RCC 7860 (cell line): ENCODE measurements at regions not wholly inside any gene's neighbourhood (a gene's known extent, or its start where the extent isn't known, plus 50 kb on each side); places are given as distances from the start of the nearest gene placed in this dataset.
"Not testable (repeated sequence)": the region's sequence is repeated elsewhere in the genome, so short reads cannot be mapped to it uniquely, and the experiment has no call there.

Source experiments
- DNase-seq: peaks from one replicate; pipeline ENCODE4 v3.0.0-alpha.2; 2015; ENCODE audit warnings: low spot score
- FAIRE-seq: peaks from 2 replicates; lab custom pipeline; 2012; peaks lifted over from hg19 to GRCh38; lab: Jason Lieb, UNC

DNA sequence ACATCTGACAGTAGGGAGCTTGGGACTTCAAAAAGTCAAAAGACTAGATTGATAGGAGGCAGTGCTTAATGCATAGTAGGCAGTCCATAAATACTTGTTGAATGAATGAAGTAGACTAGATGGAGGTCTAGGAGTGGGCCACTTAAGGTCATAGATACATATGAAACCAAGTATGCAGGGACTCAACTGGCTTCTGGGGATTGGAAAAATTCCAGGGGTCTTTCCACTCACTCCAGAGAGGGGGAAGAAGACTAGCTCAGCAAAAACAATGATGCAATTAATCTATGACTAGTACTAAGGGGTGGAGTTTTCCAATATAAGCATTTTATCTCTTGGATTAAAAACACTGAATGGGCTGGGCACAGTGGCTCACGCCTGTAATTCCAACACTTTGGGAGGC is 298.3 kb upstream of the XYLT1 start:
- FAIRE-seq (no peak), DNase-seq (no peak)

DNA sequence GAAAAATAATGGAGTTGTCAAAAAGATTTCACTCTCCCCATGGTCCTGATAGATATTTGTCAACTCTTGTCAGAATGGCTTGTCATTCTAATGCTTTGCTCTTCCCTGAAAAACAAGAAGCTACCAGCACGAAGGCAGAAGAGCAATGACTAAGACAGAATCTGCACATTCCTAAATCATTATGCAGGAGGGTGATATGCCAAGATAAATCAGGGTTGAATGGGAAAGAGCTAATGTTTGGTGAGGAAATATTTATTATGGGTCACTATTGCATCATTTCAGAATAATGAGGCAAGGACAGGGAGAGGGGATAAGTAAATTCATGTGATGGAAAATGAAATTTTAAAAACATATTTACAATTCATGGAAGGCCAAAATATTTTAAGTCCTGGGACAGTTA is 297.5 kb upstream of the XYLT1 start:
- DNase-seq (no peak), FAIRE-seq (no peak)

DNA sequence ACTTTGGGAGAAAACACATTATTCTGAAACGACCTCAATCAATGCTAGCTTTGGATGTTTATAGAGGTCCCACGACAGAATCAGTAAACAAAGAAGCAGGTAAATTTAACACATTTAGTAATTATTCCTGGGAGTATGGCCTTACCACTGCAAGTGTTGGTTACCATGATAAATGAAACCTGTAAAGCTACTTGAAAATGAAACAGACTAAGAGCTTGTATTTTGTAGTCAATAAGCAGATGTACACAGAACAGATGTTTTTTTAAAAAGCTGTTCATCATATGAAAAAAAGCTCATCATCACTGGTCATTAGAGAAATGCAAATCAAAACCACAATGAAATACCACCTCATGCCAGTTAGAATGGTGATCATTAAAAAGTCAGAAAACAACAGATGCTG is 295.3 kb upstream of the XYLT1 start:
- FAIRE-seq (no peak), DNase-seq (no peak)

DNA sequence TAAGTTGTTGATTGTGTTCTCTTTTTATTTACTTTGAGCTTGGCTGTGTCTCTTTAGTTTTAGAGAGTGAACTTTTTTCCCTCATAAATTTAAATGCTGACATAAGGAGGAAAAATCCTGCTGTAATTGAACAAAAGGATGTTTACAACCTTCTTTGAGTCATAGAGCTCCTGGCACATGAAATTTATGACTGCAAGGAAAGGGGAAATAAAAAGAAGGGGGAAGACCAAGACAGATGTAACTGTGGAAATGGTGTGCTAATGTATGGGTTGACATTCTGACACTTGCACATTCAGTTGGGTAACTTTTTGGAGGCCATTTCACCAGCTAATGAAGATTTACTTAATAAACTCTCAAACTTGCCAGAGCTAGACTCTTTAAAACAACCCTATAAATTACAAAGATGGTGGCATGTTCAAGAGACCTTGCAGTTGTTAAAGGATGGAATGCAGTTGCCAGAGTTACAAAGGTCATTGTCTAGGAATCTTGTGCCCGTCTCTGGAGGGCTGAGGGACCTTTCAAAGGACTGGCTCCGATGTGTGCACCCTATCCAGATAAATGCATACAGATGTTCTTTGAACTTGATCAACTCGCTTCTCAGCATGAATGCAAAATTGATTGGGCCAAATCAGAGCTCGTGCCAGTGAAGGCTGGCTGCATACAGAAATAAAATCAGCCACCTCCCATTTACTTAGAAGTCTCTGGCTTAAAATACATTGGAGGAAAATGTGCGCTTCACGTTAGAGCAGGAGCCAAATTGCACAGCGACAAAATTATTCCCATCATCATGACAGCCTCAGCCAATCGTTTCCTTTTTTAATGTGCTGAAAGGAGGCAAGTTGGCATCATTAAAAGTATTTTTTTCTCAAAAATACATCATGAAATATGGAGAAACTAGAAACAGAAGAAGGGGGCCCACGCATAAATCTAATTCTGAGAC is 289.0 kb upstream of the XYLT1 start:
- DNase-seq (no peak), FAIRE-seq (no peak)

DNA sequence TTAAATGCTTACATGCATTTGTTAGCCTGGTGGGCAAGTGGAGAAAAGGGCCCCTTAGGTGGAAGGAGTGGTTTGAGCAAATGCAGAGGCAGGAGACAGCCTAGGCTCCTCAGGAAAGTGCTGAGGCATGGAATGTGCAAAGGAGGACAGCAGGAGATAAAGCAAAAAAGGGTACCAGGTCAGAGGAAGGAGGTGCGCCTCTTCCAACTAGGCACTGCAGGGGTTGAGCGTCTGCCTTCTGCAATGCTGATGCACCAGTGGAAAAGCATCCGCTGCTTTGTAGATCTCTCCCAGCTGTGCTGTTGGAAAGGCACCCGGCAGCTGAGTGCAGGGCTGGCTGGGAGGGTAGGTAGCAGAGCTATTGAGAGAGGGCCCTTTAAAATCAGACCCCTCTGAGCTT is 287.0 kb upstream of the XYLT1 start:
- no peak for FAIRE-seq
- no peak for DNase-seq

DNA sequence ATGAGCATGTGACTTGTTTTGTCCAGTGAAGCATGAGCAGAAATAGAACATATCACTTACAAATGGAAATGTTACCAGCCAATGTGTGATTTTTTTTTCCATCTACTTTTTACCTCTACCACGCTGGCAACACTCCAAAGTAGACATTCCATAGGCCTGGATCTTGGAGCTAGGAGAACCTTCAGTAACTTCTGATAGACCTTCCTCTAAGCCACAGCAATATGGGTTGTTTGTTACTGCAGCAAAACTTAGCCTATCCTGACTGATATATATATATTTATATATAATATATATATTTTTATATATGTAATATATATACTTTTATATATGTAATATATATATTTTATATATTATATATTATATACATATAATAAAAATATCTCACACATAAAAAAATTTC is 284.4 kb upstream of the XYLT1 start:
- DNase-seq: no peak
- peak; percentile 43 for FAIRE-seq

DNA sequence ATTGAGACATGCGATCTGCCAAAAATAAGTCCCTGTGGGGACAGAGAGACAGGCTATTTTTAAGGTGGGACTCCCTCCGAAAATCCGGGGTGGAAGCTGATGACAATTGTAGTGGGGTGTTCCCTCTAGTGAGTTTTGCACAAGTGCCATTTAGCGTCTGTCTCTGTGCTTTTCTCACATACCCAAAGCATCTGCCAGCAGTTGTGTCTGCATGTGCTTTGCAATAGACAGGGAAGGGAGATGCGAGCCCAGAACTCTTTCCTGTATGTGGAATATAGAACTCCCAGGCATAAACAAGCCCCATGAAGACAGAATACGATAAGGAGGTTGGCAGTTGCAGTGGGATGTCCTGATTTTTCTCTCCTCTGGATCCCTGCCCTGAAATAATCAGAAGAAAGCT is 282.7 kb upstream of the XYLT1 start:
- FAIRE-seq: no peak
- DNase-seq: no peak

DNA sequence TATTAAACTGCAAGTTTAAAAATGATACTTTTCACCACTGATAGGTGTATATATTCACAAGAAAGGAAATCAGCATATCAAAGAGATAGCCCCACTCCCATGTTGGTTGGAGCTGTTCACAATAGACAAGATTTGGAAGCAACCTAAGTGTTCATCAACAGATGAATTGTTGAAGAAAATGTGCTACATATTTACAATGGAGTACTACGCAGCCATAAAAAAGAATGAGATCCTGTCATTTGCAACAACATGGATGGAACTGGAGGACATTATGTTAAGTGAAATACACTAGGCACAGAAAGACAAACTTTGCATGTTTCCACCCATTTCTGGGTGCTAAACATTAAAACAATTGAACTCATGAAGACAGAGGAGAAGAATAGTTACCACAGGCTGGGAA is 278.9 kb upstream of the XYLT1 start:
- FAIRE-seq (no peak), DNase-seq (no peak)

DNA sequence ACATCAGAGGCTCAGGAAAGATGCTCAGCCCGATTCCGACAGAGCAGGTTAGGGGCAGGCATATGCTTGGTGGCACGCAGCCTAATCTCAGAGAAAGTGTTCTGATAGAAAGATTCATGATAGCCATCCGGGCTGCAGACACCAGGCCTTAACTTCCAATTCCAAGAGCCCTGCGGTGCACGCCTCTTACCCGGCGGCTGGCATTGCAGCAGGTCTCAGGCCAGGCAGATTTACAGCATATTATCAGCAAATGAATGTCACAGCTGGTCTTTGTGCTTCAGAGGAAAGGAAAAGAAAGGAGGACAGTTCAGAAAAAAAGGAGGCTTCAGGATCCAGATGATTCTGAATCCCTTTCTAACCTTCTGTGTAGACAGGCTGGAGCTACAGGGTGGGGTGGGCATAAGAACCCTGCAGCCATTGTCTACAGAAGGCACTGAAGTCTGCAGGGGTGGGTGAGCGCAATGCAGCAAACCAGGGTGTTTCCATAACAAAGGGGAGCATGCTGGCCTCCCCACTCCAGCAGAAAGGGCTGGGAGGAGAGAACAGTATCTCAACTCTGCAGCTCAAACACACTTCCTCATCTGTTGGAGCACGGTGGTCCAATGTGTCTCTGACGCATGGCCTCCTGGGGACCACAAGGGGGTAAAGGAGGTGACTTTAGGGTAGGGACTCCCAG is 277.4 kb upstream of the XYLT1 start:
- FAIRE-seq (no peak), DNase-seq (no peak)

DNA sequence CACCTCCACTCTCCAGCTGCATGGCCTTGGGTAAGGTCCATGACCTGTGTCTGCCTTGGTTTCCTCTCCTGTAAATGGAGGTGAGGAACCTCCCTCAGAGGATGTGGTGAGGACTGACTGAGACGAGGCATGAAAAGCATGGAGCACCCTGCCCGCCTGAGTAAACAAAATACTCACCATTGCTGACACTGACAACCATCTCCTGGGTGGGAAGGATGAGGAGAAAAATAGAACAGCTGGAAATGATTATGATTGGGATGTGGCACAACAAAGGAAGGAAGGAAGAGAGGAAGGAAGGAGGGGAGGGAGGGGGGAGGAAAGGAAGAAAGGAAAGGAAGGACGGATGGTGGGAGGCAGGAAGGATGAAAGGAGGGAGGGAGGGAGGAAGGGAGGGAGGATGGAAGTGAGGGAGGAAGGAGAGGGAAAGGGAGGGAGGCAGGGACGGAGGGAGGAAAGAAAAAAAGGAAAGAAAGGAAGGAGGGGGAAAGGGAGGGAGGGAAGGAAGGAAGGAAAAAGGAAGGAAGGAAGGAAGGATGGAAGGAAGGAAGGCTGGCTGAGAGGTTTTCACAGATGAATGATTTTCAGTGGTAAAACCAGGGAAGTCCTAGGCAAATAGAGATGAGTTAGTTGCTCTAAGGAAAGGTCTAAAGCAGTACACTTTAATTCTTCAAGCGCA is 276.5 kb upstream of the XYLT1 start:
- FAIRE-seq: no peak
- no peak for DNase-seq

DNA sequence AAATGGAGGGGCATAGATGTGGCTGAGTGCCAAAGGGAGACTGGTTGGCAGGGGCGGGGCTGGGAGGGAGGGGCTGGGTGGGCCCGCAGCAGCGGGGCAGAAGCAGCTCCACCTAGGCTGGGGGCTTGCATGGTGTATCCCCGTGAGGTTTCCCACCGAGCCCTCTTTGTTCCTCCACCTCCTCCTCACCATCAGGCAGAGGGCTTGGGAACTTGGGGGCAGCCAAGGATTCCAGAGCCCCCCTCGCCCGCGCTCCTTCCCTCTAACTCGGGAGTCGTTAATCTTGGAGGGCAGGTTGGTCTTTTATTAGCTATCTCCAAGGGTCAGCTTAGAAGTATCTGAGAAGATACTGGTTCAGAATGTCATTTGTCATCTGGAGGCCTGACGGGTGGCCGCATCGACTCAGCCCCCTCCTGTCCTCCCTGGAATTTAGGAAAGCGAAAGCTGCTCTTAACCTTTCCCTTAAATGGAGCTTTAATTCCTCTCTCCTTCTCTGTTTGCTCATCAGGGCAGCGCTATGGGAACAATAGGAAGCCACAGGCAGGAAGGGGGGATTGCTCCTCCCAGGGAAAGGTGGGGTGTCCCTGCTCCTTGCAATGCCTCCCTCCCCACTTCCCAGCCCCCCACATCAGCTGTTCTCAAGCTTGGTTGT is 274.3 kb upstream of the XYLT1 start:
- no peak for DNase-seq
- FAIRE-seq: no peak

DNA sequence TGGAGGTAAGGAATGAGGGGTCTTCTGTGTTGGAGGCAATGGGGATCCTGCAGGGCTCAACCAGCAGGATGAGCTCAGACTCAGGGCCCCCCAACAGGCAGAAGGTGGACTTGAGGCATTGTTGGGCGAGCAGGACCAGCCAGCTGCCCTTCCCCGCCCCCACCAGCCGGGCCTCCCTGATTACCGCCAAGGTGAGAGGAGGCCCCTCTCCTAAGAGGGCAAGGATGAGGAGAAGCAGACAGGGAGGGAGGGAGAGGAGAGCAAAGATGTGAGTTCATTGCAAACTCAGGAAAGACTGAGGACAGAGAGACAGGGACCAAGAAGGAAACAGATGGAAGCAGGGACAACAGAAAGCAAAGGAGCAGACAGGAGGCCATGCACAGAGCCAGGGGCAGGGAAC is 272.8 kb upstream of the XYLT1 start:
- no peak for DNase-seq
- no peak for FAIRE-seq

DNA sequence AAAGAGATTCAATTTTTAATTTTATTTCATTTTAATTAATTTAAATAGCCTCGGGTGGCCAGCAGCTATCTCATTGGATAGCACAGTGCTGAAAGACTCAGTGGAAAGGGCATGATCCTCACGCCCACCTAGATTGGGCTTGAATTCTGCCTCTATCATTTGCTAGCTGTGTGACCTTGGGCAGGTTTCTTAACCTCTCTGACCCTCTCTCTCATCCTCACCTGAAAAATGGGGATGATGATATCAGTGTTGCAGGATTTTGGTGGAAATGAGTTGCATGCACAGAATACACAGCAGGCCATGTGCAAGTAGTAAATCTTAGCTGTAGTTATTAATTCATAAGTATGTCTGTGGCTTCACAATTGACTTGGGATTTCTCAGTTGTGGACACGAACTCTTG is 272.4 kb upstream of the XYLT1 start:
- FAIRE-seq (no peak), DNase-seq (no peak)

DNA sequence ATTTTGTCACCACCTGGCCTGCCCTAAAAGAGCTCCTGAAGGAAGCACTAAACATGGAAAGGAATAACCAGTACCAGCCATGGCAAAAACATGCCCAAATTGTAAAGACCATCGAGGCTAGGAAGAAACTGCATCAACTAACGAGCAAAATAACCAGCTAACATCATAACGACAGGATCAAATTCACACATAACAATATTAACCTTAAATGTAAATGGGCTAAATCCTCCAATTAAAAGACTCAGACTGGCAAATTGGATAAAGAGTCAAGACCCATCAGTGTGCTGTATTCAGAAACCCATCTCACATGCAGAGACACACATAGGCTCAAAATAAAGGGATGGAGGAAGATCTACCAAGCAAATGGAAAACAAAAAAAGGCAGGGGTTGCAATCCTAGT is 264.3 kb upstream of the XYLT1 start:
- FAIRE-seq: not testable (repeated sequence)

DNA sequence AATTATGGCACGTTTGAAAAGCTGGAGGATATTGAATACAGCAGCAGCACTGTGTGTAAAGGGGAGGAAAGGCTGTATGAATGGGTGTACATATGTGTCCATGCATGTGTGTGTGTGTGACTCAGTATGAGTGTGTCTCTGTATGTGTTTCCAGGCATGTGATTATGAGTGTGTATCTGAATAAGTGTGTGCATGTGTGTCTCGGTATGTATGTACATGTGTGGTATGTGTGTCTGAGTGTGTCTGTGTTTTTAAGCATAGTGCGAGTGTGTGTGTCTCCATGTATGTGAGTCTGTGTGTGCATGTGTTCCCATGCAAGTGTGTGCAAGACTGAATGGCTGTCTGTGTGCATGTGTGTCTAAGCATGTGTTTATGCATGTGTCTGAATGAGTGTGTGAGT is 259.1 kb upstream of the XYLT1 start:
- FAIRE-seq: no peak
- DNase-seq: no peak

More for the DNA sequence above, 264.3 kb upstream of the XYLT1 start:
- not testable (repeated sequence) for DNase-seq

DNA sequence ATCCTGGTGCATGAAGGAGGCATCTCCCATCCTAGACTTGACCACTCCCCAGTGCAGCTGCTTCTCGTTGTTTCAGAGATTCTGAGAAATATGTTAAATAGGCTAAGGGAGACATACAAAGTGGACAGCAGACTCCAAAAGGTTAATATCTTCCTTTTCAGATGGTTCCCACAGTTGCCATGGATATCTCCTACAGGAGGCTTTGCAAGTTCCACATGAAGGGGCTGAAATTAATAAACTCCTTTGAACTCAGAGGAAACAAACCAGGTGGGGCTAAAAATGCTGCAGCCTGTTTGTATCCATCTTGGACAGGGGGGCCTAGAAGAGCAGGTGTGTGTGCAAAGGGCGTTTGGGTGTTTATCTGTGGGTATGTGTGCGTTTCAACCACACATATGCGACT is 257.4 kb upstream of the XYLT1 start:
- no peak for FAIRE-seq
- no peak for DNase-seq

DNA sequence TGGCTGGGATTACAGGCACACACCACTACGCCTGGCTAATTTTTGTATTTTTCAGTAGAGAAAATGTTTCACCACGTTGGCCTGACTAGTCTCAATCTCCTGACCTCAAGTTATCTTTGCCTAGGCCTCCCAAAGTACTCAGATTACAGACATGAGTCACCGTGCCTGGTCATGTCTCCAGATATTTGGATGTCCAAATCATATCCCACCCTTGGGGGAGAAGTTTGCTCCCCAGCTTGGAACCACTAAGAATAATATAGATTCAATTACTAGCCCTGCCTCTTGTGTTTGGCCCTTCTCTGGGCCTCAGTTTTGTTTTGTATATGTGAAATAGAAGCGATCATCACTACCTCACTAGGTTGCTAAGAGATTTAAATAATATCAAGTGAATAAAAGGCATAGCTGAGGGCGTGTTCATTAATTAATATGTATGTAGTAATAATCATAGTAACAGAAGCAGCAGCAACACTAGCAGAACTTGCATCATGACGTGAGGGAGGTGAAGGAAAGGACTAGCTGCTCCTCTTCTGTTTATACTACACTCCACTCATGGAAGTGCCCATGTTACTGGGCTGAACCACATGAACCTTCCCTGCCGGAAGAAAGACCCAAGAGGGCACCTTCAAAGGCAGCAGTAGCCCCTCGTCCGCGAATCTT is 253.6 kb upstream of the XYLT1 start:
- FAIRE-seq: no peak
- DNase-seq: no peak

DNA sequence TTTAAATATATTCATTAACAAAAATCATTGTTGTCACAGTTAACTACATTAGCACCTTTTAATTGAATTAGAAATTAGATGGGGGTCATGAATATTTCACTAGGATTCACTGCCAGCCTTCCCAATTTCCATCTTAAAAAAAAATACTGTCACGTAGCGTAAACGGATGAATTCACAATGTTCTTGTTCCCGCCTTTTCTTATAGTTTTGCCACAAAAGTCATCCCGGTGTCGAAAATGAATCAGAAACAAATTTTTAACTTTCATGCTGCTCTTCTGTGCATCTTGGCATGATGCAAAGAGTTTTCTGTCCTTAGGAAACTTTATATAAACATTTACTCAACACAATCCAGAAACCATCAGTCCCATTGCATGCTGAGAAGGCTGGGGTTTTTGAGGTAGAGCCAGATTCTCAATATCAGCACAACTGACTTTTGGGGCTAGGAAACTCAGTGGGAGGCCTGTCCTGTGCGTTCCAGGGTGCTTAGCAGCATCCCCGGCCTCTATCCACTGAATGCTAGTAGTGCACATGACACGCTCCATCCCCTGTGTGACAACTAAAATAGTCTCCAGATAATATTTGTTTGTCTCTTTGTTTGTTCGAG is 252.9 kb upstream of the XYLT1 start:
- FAIRE-seq (no peak), DNase-seq (no peak)

DNA sequence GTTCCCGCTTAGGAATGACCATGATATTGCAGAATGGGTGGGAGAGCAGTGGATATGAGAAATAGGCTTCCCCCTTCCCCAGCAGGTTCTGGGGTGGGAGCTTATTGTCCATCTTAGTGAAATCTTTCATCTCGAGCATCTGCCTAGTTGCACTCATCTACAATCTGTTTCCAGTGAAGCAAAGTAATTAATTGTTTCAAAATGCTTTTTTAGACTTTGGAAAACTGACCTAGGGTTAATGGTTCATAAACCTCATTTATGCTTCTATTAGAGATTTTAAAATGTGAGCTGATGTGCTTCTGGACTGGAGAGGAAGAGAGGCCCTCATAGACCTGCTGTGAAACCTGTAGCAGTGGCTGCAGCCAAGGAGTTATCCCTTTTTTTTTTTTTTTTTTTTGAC is 247.7 kb upstream of the XYLT1 start:
- DNase-seq (no peak), FAIRE-seq (no peak)

DNA sequence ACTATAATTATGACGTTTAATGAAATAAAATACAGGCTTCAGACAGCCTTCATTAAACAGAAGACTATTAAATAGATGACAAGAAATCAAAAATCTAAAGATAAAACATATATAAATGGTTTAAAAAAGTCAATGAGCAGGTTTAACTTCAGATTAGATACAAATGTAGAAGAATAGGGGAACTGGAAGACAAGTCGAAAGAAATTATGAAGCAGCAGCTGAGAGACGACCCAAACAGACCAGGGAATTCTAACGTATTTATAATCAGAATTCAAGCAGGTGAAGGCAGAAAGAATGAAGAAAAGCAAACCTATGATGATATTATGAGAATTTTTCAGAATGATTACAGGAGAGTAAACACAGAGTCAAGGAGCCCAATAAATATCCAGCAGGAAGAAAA is 235.1 kb upstream of the XYLT1 start:
- DNase-seq: no peak
- FAIRE-seq: no peak
